Activated CD4-positive, alpha-beta T cell treated with anti-CD3 and anti-CD28 coated beads for 48 hours (primary cell): ENCODE measurements at regions not wholly inside any gene's neighbourhood (a gene's known extent, or its start where the extent isn't known, plus 50 kb on each side); places are given as distances from the start of the nearest gene placed in this dataset.
A peak's percentile ranks its signal among the peaks of the same experiment; 100 is the strongest.

Source experiments
- DNase-seq: peaks from one replicate; pipeline ENCODE4 v3.0.0-alpha.2; 2020

GRCh38 chr5:50964746-50965653, 298.6 kb downstream of the PARP8 start:
- no peak for DNase-seq

- DNase-seq, result no peak
Measured at GRCh38 chr5:50965654-50966375, 299.4 kb downstream of the PARP8 start.

- DNase-seq, result peak; percentile 6
Measured at GRCh38 chr5:50967009-50967562, 300.6 kb downstream of the PARP8 start.

GRCh38 chr5:50967563-50968355, 301.3 kb downstream of the PARP8 start:
- DNase-seq, result peak; percentile 3

GRCh38 chr5:50968356-50969149, 302.1 kb downstream of the PARP8 start:
- no peak for DNase-seq

- no peak for DNase-seq
Measured at GRCh38 chr5:50969151-50970031, 303.0 kb downstream of the PARP8 start.

GRCh38 chr5:50975840-50976239, 309.4 kb downstream of the PARP8 start:
- no peak for DNase-seq

GRCh38 chr5:50978924-50979323, 312.5 kb downstream of the PARP8 start:
- no peak for DNase-seq

GRCh38 chr5:50984640-50985039, 318.2 kb downstream of the PARP8 start:
- no peak for DNase-seq

- DNase-seq, result no peak
Measured at GRCh38 chr5:50990296-50990924, 324.0 kb downstream of the PARP8 start.

GRCh38 chr5:50995285-50995942, 329.0 kb downstream of the PARP8 start:
- no peak for DNase-seq

- no peak for DNase-seq
Measured at GRCh38 chr5:51001227-51001923, 334.9 kb downstream of the PARP8 start.

- DNase-seq, result no peak
Measured at GRCh38 chr5:51002368-51002767, 335.9 kb downstream of the PARP8 start.

- DNase-seq, result no peak
Measured at GRCh38 chr5:51013036-51013435, 346.6 kb downstream of the PARP8 start.

GRCh38 chr5:51018423-51018822, 352.0 kb downstream of the PARP8 start:
- no peak for DNase-seq

GRCh38 chr5:51024263-51024662, 357.8 kb downstream of the PARP8 start:
- no peak for DNase-seq

- no peak for DNase-seq
Measured at GRCh38 chr5:51027271-51027670, 356.0 kb upstream of the ISL1 start.

- DNase-seq, result no peak
Measured at GRCh38 chr5:51028394-51028793, 354.9 kb upstream of the ISL1 start.

GRCh38 chr5:51033215-51033614, 350.0 kb upstream of the ISL1 start:
- DNase-seq, result no peak
